ENCODE measurements at regions not wholly inside any gene's neighbourhood (a gene's known extent, or its start where the extent isn't known, plus 50 kb on each side); places are given as distances from the start of the nearest gene placed in this dataset.

DNA sequence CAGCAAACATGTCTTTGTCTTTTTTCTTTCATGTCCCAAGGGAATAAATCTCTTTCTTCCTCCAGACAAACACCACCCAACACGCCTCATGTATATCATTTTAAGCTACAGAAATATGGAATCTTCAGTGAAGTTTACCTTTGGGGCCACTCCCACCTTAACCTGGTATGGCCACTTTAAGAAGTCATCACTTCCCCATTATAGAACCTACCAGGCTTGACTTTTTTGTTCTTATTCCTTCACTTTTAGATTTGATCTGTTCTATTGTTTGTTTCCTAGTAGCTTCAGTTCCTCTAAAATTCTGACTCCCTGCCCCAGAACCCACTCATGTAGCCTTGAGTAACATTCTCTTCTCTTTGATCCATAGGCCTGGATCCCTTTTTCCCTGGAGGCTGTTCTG is 226.3 kb downstream of the HLX start:
- no peak overlapping the region for H3K4me3 ChIP-seq (ENCODE audit: low read depth, low read length)
- H3K36me3 ChIP-seq, result no peaks in the 10 kb centered on the region
- no peak for TF ChIP-seq CTCF (IDR thresholded peaks at IDR 0.05; ENCODE audit: low read depth, low read length)
- H3K27me3 ChIP-seq (ENCODE audit: insufficient read depth, low read depth, severe bottlenecking), result no peaks in the 10 kb centered on the region
- DNase-seq, result no peak
- no peaks in the 10 kb centered on the region for H3K9me3 ChIP-seq (ENCODE audit: severe bottlenecking)
- no peak overlapping the region for H3K27ac ChIP-seq

GRCh38 chr1:221106616-221107015 is 227.4 kb downstream of the HLX start:
- no peak overlapping the region for H3K4me3 ChIP-seq (ENCODE audit: low read depth, low read length)
- TF ChIP-seq CTCF (IDR thresholded peaks at IDR 0.05; ENCODE audit: low read depth, low read length), result no peak
- no peak for DNase-seq

GRCh38 chr1:221109930-221110329 is 230.7 kb downstream of the HLX start:
- Histone ChIP-seq H3K9me3 (ENCODE audit: severe bottlenecking) (no peaks in the 10 kb centered on the region), H3K27ac (no peak overlapping the region), H3K36me3 (no peaks in the 10 kb centered on the region), H3K27me3 (ENCODE audit: insufficient read depth, low read depth, severe bottlenecking) (no peaks in the 10 kb centered on the region), H3K4me3 (ENCODE audit: low read depth, low read length) (no peak overlapping the region)
- no peak for DNase-seq
- TF ChIP-seq CTCF (IDR thresholded peaks at IDR 0.05; ENCODE audit: low read depth, low read length), result no peak

More at GRCh38 chr1:221106616-221107015, 227.4 kb downstream of the HLX start:
- H3K27ac ChIP-seq, result no peak overlapping the region
- H3K36me3 ChIP-seq, result no peaks in the 10 kb centered on the region
- H3K27me3 ChIP-seq (ENCODE audit: insufficient read depth, low read depth, severe bottlenecking), result no peaks in the 10 kb centered on the region
- H3K9me3 ChIP-seq (ENCODE audit: severe bottlenecking), result no peaks in the 10 kb centered on the region

GRCh38 chr1:221117133-221117532 is 237.9 kb downstream of the HLX start:
- Histone ChIP-seq H3K9me3 (ENCODE audit: severe bottlenecking) (peaks cover 6% of the 10 kb centered on the region), H3K27ac (no peak overlapping the region), H3K27me3 (ENCODE audit: insufficient read depth, low read depth, severe bottlenecking) (no peaks in the 10 kb centered on the region), H3K36me3 (no peaks in the 10 kb centered on the region), H3K4me3 (ENCODE audit: low read depth, low read length) (no peak overlapping the region)
- no peak for TF ChIP-seq CTCF (IDR thresholded peaks at IDR 0.05; ENCODE audit: low read depth, low read length)
- DNase-seq, result no peak

- no peak for TF ChIP-seq CTCF (IDR thresholded peaks at IDR 0.05; ENCODE audit: low read depth, low read length)
- no peak for DNase-seq
- H3K27me3 ChIP-seq (ENCODE audit: insufficient read depth, low read depth, severe bottlenecking), result no peaks in the 10 kb centered on the region
Observed at GRCh38 chr1:221117548-221117951, 238.3 kb downstream of the HLX start.

GRCh38 chr1:221118176-221118937 is 239.1 kb downstream of the HLX start:
- Histone ChIP-seq H3K9me3 (ENCODE audit: severe bottlenecking) (peaks cover 6% of the 10 kb centered on the region), H3K4me3 (ENCODE audit: low read depth, low read length) (no peak overlapping the region), H3K36me3 (no peaks in the 10 kb centered on the region), H3K27me3 (ENCODE audit: insufficient read depth, low read depth, severe bottlenecking) (no peaks in the 10 kb centered on the region), H3K27ac (no peak overlapping the region)
- TF ChIP-seq CTCF (IDR thresholded peaks at IDR 0.05; ENCODE audit: low read depth, low read length), result no peak
- DNase-seq, result no peak

More at GRCh38 chr1:221117548-221117951, 238.3 kb downstream of the HLX start:
- Histone ChIP-seq H3K9me3 (ENCODE audit: severe bottlenecking) (peaks cover 6% of the 10 kb centered on the region), H3K36me3 (no peaks in the 10 kb centered on the region), H3K27ac (no peak overlapping the region), H3K4me3 (ENCODE audit: low read depth, low read length) (no peak overlapping the region)
